Colonic mucosa (tissue), 4 donors: ENCODE measurements at regions not wholly inside any gene's neighbourhood (a gene's known extent, or its start where the extent isn't known, plus 50 kb on each side); places are given as distances from the start of the nearest gene placed in this dataset.

Experiments
- DNase-seq: peaks from one replicate; pipeline ENCODE4 v3.0.0-alpha.2; 2020
- H3K27ac ChIP-seq: fragments of 200-600 bp; one replicate; pipeline ENCODE4 v1.8.0; 2021
- H3K27me3 ChIP-seq: fragments of 200-600 bp; one replicate; pipeline ENCODE4 v1.8.0; 2021
- H3K36me3 ChIP-seq: fragments of 200-600 bp; one replicate; pipeline ENCODE4 v1.8.0; 2021
- H3K4me1 ChIP-seq: fragments of 200-600 bp; one replicate; pipeline ENCODE4 v1.8.0; 2021; ENCODE audit warnings: mild to moderate bottlenecking
- H3K4me3 ChIP-seq: fragments of 200-600 bp; one replicate; pipeline ENCODE4 v1.8.0; 2021
- H3K9ac ChIP-seq, 2 donors: one replicate each; pipeline ENCODE4 v1.7.0; 2013; ENCODE audit warnings: control low read depth in 2 of 2, low read depth in 2 of 2, low read length in 2 of 2
- H3K9me3 ChIP-seq: fragments of 200-600 bp; one replicate; pipeline ENCODE4 v1.8.0; 2021
- intact Hi-C: fragments of 100-400 bp; cut with DNase I; formaldehyde crosslinking; loops from one replicate; pipeline ENCODE4 v1.14.1; 2022
- TF ChIP-seq, protein P1 (sequence below): fragments of 200-600 bp; IDR thresholded peaks from one replicate; pipeline ENCODE4 v1.8.0; 2022; ENCODE audit warnings: antibody characterized with exemption, mild to moderate bottlenecking
- donor health status: healthy.
- donor health status: DM: no; HTN: no; CAD: no.
- donor health status: DM: no; HTN: no; CAD: no.

DNA sequence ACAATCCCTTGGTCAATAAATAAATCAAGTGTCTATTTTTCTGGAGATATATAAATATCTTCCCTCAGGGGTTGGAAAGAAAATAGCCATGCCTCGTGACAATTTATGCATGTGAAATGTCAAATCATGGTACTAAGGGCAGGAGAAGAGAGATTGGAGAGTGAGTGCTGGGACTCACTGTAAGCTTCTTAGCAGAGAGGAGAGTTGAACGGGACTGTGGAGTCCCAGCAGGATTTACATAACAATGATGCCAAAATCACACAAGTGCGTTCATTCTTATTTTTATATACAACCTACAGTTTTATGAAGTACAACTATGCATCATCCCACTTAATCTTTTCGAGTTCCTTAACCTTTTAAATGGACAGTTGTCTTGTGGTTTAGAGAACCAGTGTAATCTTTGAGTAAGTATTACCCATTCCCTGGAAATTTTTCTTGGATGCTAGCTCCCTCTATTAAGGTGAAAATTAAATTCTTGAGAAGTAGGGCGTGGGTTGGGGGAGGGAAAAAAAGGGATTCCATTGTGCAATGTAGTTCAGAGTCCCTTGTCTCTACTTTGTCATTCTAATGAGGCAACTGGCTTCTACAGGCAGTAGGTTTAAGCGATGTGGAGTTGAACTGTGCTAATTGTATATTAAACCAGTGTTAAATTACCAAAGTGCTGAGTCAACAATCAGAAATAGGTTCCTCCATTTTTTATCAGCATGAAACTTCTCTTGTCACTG is 143.6 kb upstream of the EPHA4 start:
- Histone ChIP-seq H3K27ac (peak overlapping the region; percentile 41), H3K4me3 (no peak overlapping the region), H3K4me1 (peaks cover 5% of the 10 kb centered on the region), H3K27me3 (no peaks in the 10 kb centered on the region), H3K9ac (no peak overlapping the region), H3K36me3 (no peaks in the 10 kb centered on the region), H3K9me3 (no peaks in the 10 kb centered on the region)
- intact Hi-C loops: loop anchor here (10.0 kb wide), 1 partner anchor 141 kb away; the partner anchor contains the start of gene EPHA4
- DNase-seq: no peak
- TF ChIP-seq, protein P1, sequence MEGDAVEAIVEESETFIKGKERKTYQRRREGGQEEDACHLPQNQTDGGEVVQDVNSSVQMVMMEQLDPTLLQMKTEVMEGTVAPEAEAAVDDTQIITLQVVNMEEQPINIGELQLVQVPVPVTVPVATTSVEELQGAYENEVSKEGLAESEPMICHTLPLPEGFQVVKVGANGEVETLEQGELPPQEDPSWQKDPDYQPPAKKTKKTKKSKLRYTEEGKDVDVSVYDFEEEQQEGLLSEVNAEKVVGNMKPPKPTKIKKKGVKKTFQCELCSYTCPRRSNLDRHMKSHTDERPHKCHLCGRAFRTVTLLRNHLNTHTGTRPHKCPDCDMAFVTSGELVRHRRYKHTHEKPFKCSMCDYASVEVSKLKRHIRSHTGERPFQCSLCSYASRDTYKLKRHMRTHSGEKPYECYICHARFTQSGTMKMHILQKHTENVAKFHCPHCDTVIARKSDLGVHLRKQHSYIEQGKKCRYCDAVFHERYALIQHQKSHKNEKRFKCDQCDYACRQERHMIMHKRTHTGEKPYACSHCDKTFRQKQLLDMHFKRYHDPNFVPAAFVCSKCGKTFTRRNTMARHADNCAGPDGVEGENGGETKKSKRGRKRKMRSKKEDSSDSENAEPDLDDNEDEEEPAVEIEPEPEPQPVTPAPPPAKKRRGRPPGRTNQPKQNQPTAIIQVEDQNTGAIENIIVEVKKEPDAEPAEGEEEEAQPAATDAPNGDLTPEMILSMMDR: no peak

DNA sequence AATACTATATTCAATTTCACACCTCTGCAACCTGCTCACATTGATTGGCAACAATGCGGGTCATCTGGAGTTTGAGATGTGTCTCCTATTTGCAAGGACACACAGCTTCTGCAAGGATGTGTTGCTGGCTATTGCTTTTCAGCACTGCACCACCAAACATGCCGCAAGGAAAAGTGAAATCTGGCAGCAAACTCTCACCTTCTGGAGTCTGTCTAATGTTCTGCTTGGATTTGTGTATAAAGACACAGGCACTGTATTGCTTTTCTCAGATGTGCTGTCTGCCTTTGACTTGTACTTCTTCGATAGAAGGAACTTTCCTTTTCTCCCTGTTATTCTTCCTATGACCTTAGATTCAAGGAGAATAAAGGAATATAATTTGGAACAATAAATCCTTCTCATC is 138.6 kb upstream of the EPHA4 start:
- no peak overlapping the region for H3K27ac ChIP-seq
- no peak overlapping the region for H3K4me3 ChIP-seq
- no peak for DNase-seq
- H3K9ac ChIP-seq: no peak overlapping the region
- H3K27me3 ChIP-seq: no peaks in the 10 kb centered on the region
- TF ChIP-seq, protein P1: no peak
- intact Hi-C loops: loop anchor here (10.0 kb wide), 1 partner anchor 136 kb away; the partner anchor contains the start of gene EPHA4
- no peaks in the 10 kb centered on the region for H3K4me1 ChIP-seq
- no peaks in the 10 kb centered on the region for H3K36me3 ChIP-seq
- no peaks in the 10 kb centered on the region for H3K9me3 ChIP-seq

DNA sequence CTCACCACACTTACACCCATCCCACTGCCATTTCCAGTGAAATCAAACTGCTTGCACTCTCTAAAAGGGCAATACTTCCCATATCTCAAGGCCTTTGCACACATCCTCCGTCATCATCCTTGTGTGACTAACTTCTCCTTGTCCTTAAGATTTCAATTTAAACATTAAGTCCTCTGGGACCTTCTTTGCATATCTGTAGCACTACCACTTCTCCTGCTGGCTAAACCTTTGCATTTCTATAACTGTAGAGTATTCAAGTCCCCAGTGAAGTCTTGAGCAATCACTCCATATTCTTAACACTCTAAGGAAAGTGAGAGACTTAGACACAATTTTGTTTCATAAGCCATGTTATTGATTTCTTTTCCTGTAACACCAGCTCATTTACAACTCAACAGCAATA is 136.8 kb upstream of the EPHA4 start:
- DNase-seq: no peak
- H3K9me3 ChIP-seq: no peaks in the 10 kb centered on the region
- H3K27me3 ChIP-seq: no peaks in the 10 kb centered on the region
- no peaks in the 10 kb centered on the region for H3K36me3 ChIP-seq
- H3K27ac ChIP-seq: no peak overlapping the region
- TF ChIP-seq, protein P1: no peak
- no peak overlapping the region for H3K4me3 ChIP-seq
- intact Hi-C loops: no loop called here
- H3K9ac ChIP-seq: no peak overlapping the region
- H3K4me1 ChIP-seq: no peaks in the 10 kb centered on the region

DNA sequence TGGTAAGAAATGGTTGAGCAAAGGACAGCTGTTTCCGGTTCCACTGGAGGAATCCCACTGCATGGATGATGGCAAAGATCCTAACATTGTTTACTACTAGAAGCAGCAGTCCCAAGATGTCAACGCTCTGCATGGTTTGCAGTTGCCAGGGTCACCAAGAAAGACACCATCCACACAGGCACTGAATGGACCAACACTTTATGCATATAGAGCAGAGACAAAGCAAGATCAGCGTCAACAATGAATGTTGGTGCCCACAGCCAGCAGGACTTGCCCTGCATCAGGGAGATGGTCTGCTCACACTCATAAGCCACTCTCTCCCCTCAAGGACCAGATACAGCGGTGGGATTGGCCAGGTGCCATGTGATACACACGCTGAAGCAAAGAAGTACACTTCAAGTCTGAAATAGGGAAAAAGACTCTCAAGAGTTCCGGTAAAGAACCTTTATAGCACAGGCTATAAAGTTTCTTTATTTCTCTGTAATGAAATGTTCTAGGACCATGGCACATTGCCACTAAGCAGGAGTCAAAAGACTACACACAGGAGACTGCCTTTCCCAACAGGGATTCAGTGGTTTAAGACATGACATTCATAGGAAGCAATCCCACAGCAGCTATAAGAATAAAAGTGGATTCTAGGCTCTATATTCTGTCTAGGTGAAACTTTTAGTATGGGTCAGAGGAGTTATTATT is 133.2 kb upstream of the EPHA4 start:
- Histone ChIP-seq H3K27ac (no peak overlapping the region), H3K27me3 (no peaks in the 10 kb centered on the region), H3K4me1 (no peaks in the 10 kb centered on the region), H3K4me3 (no peak overlapping the region), H3K9me3 (no peaks in the 10 kb centered on the region), H3K9ac (no peak overlapping the region), H3K36me3 (no peaks in the 10 kb centered on the region)
- TF ChIP-seq, protein P1: no peak
- intact Hi-C loops: no loop called here
- DNase-seq: no peak

DNA sequence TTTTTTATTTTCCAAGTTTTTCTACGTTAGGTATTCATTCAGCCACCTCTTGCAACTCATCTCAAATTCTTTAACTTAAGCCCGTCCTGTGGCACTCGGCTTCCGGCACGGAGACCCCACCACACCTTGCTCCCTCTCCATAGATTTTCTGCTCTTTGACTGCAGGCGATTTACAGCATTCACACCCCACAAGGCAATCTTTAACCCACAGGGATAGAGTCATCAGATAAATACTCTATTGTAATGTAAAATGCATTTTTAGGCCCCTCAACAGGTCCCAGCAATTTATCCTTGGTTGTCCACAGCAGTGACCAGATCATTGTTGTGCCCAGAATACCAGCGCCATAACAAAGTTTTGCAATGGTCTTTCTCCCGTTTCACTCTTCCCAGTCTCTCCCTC is 132.3 kb upstream of the EPHA4 start:
- Histone ChIP-seq H3K9ac (no peak overlapping the region), H3K27me3 (no peaks in the 10 kb centered on the region), H3K27ac (no peak overlapping the region), H3K4me3 (no peak overlapping the region), H3K4me1 (no peaks in the 10 kb centered on the region), H3K9me3 (no peaks in the 10 kb centered on the region), H3K36me3 (no peaks in the 10 kb centered on the region)
- TF ChIP-seq, protein P1: no peak
- DNase-seq: no peak
- intact Hi-C loops: no loop called here
